Naive thymus-derived CD4-positive, alpha-beta T cell (primary cell): ENCODE measurements at regions not wholly inside any gene's neighbourhood (a gene's known extent, or its start where the extent isn't known, plus 50 kb on each side); places are given as distances from the start of the nearest gene placed in this dataset.

Experiments
- ATAC-seq: fragments of 150-1000 bp; cut with Tn5 transposase; 2 replicates; pipeline ENCODE4 v1.10.0; 2021; ENCODE audit warnings: mild to moderate bottlenecking, moderate library complexity
- CTCF ChIA-PET: fragments of 350-600 bp; sonication (Branson Sonifier 250); formaldehyde crosslinking; loops from one replicate; lab custom pipeline; 2021; ENCODE audit warnings: antibody characterized with exemption; lab: Charles Lee
- POLR2A ChIA-PET: fragments of 350-600 bp; sonication (Branson Sonifier 250); formaldehyde crosslinking; loops from one replicate; lab custom pipeline; 2021; ENCODE audit warnings: antibody characterized with exemption, inconsistent platforms; lab: Charles Lee
- DNase-seq, 9 donors: peaks; one replicate each; pipeline versions ENCODE4 v3.0.0 to v3.0.0-alpha.2; 2020 to 2022; ENCODE audit warnings: mixed read lengths in 1 of 9
- H3K27ac ChIP-seq: one replicate; pipeline ENCODE4 v1.7.0; 2013; ENCODE audit warnings: mild to moderate bottlenecking, low read depth, low read length, moderate library complexity
- H3K27me3 ChIP-seq, 2 donors: one replicate each; pipeline ENCODE4 v1.7.0; 2013; ENCODE audit warnings: low read length in 2 of 2, mild to moderate bottlenecking in 2 of 2, moderate library complexity in 2 of 2; ENCODE audit not compliant: control insufficient read depth in 2 of 2, insufficient read depth in 2 of 2
- H3K36me3 ChIP-seq, 3 experiments: 1 replicate in 2 of 3; 2 replicates in 1 of 3; pipeline ENCODE4 v1.7.0; 2013; ENCODE audit warnings: low read length in 3 of 3, mild to moderate bottlenecking in 3 of 3, moderate library complexity in 1 of 3; ENCODE audit not compliant: insufficient read depth in 3 of 3, control insufficient read depth in 2 of 3
- H3K4me1 ChIP-seq, 2 donors: one replicate each; pipeline ENCODE4 v1.7.0; 2013; ENCODE audit warnings: low read length in 2 of 2, mild to moderate bottlenecking in 2 of 2, moderate library complexity in 1 of 2; ENCODE audit not compliant: control insufficient read depth in 2 of 2, insufficient read depth in 2 of 2
- H3K4me3 ChIP-seq: 2 replicates; pipeline ENCODE4 v1.7.0; 2013; ENCODE audit warnings: mild to moderate bottlenecking, low read length
- H3K9me3 ChIP-seq, 3 experiments: 1 replicate in 2 of 3; 2 replicates in 1 of 3; pipeline ENCODE4 v1.7.0; 2013; ENCODE audit warnings: low read length in 3 of 3; ENCODE audit not compliant: control insufficient read depth in 2 of 3
- H3K27ac Mint-ChIP-seq, 9 donors: one replicate each; pipeline ENCODE4 v1.8.0; 2020 to 2022; ENCODE audit warnings: mixed read lengths in 9 of 9, mild to moderate bottlenecking in 8 of 9, moderate library complexity in 5 of 9, inconsistent platforms in 2 of 9
- H3K27me3 Mint-ChIP-seq, 5 donors: one replicate each; pipeline ENCODE4 v1.8.0; 2021 to 2022; ENCODE audit warnings: mixed read lengths in 5 of 5, mild to moderate bottlenecking in 1 of 5
- H3K36me3 Mint-ChIP-seq, 5 donors: one replicate each; pipeline ENCODE4 v1.8.0; 2020 to 2022; ENCODE audit warnings: mixed read lengths in 5 of 5, mild to moderate bottlenecking in 3 of 5, inconsistent platforms in 1 of 5
- H3K4me1 Mint-ChIP-seq, 7 donors: one replicate each; pipeline ENCODE4 v1.8.0; 2020 to 2022; ENCODE audit warnings: mixed read lengths in 7 of 7, mild to moderate bottlenecking in 3 of 7, inconsistent platforms in 1 of 7
- H3K4me3 Mint-ChIP-seq, 10 donors: one replicate each; pipeline ENCODE4 v1.8.0; 2020 to 2022; ENCODE audit warnings: mild to moderate bottlenecking in 10 of 10, mixed read lengths in 10 of 10, moderate library complexity in 6 of 10, inconsistent platforms in 2 of 10
- H3K9me3 Mint-ChIP-seq, 11 donors: one replicate each; pipeline ENCODE4 v1.8.0; 2020 to 2022; ENCODE audit warnings: mixed read lengths in 11 of 11, mild to moderate bottlenecking in 4 of 11, inconsistent platforms in 1 of 11, moderate library complexity in 1 of 11
- intact Hi-C, 2 donors: fragments of 100-400 bp; cut with micrococcal nuclease; formaldehyde crosslinking; loops; one replicate each; pipeline ENCODE4 v1.15.1; 2023

- H3K4me3 ChIP-seq, result no peak overlapping the region
- Mint-ChIP-seq H3K4me3 (no peak overlapping the region), H3K4me1 (no peaks in the 10 kb centered on the region), H3K36me3 (no peaks in the 10 kb centered on the region), H3K9me3 (no peaks in the 10 kb centered on the region), H3K27ac (no peak overlapping the region), H3K27me3 (peaks cover 7 to 43% (median 31%) of the 10 kb centered on the region in 5 donors)
- ChIA-PET CTCF (no interaction called here), POLR2A (no interaction called here)
- intact Hi-C loops, result no loop called here
- no peaks in the 10 kb centered on the region for H3K9me3 ChIP-seq
- DNase-seq, result no peak
- no peaks in the 10 kb centered on the region for H3K36me3 ChIP-seq
- H3K27ac ChIP-seq, result no peak overlapping the region
- H3K27me3 ChIP-seq, result no peaks in the 10 kb centered on the region
- no peak for ATAC-seq
- no peaks in the 10 kb centered on the region for H3K4me1 ChIP-seq
Measured at GRCh38 chr7:46123-46829, 146.1 kb upstream of the FAM20C start.

- no peak overlapping the region for H3K27ac Mint-ChIP-seq
- Histone ChIP-seq H3K27ac (no peak overlapping the region), H3K36me3 (no peaks in the 10 kb centered on the region), H3K4me1 (no peaks in the 10 kb centered on the region), H3K4me3 (no peak overlapping the region), H3K27me3 (no peaks in the 10 kb centered on the region), H3K9me3 (no peaks in the 10 kb centered on the region)
- H3K36me3 Mint-ChIP-seq, result no peaks in the 10 kb centered on the region
- H3K4me3 Mint-ChIP-seq, result no peak overlapping the region
- no peak for DNase-seq
- no peaks in the 10 kb centered on the region for H3K4me1 Mint-ChIP-seq
- no peak for ATAC-seq
- CTCF ChIA-PET, result no interaction called here
- H3K27me3 Mint-ChIP-seq, result peaks cover 5 to 37% (median 27%) of the 10 kb centered on the region in 5 donors
- H3K9me3 Mint-ChIP-seq, result no peaks in the 10 kb centered on the region
- intact Hi-C loops, result no loop called here
- POLR2A ChIA-PET, result no interaction called here
Measured at GRCh38 chr7:46830-47140, 145.6 kb upstream of the FAM20C start.

GRCh38 chr7:51456-52068, 140.8 kb upstream of the FAM20C start:
- POLR2A ChIA-PET, result no interaction called here
- H3K9me3 ChIP-seq, result no peaks in the 10 kb centered on the region
- Mint-ChIP-seq H3K4me1 (no peaks in the 10 kb centered on the region), H3K9me3 (no peaks in the 10 kb centered on the region), H3K4me3 (no peak overlapping the region), H3K27ac (no peak overlapping the region), H3K27me3 (peaks cover 0 to 6% (median 5%) of the 10 kb centered on the region in 5 donors), H3K36me3 (no peaks in the 10 kb centered on the region)
- no peaks in the 10 kb centered on the region for H3K4me1 ChIP-seq
- H3K27me3 ChIP-seq, result no peaks in the 10 kb centered on the region
- H3K36me3 ChIP-seq, result no peaks in the 10 kb centered on the region
- intact Hi-C loops, result no loop called here
- no peak overlapping the region for H3K4me3 ChIP-seq
- DNase-seq (no peak), ATAC-seq (no peak)
- no peak overlapping the region for H3K27ac ChIP-seq
- CTCF ChIA-PET, result no interaction called here

GRCh38 chr7:52100-52499, 140.3 kb upstream of the FAM20C start:
- Mint-ChIP-seq H3K36me3 (no peaks in the 10 kb centered on the region), H3K27me3 (peaks cover 0 to 2% (median under 1%) of the 10 kb centered on the region in 5 donors), H3K9me3 (no peaks in the 10 kb centered on the region), H3K4me1 (no peaks in the 10 kb centered on the region), H3K4me3 (no peak overlapping the region), H3K27ac (no peak overlapping the region)
- Histone ChIP-seq H3K4me1 (no peaks in the 10 kb centered on the region), H3K9me3 (no peaks in the 10 kb centered on the region), H3K27ac (no peak overlapping the region), H3K4me3 (no peak overlapping the region), H3K36me3 (no peaks in the 10 kb centered on the region), H3K27me3 (no peaks in the 10 kb centered on the region)
- intact Hi-C loops, result no loop called here
- no peak for DNase-seq
- no peak for ATAC-seq
- POLR2A ChIA-PET, result no interaction called here
- CTCF ChIA-PET, result no interaction called here

GRCh38 chr7:53531-53930, 138.8 kb upstream of the FAM20C start:
- DNase-seq, result no peak
- POLR2A ChIA-PET, result no interaction called here
- Histone ChIP-seq H3K27me3 (no peaks in the 10 kb centered on the region), H3K36me3 (no peaks in the 10 kb centered on the region), H3K27ac (no peak overlapping the region), H3K9me3 (no peaks in the 10 kb centered on the region), H3K4me1 (no peaks in the 10 kb centered on the region), H3K4me3 (no peak overlapping the region)
- ATAC-seq, result no peak
- Mint-ChIP-seq H3K36me3 (no peaks in the 10 kb centered on the region), H3K4me1 (no peaks in the 10 kb centered on the region), H3K27me3 (no peaks in the 10 kb centered on the region), H3K4me3 (no peak overlapping the region), H3K27ac (no peak overlapping the region), H3K9me3 (no peaks in the 10 kb centered on the region)
- intact Hi-C loops, result no loop called here
- CTCF ChIA-PET, result no interaction called here

GRCh38 chr7:54615-55014, 137.8 kb upstream of the FAM20C start:
- ChIA-PET POLR2A (no interaction called here), CTCF (no interaction called here)
- Mint-ChIP-seq H3K4me3 (no peak overlapping the region), H3K9me3 (no peaks in the 10 kb centered on the region), H3K27ac (no peak overlapping the region), H3K4me1 (no peaks in the 10 kb centered on the region), H3K36me3 (no peaks in the 10 kb centered on the region), H3K27me3 (no peaks in the 10 kb centered on the region)
- DNase-seq (no peak), ATAC-seq (no peak)
- intact Hi-C loops, result no loop called here
- Histone ChIP-seq H3K27ac (no peak overlapping the region), H3K27me3 (no peaks in the 10 kb centered on the region), H3K36me3 (no peaks in the 10 kb centered on the region), H3K9me3 (no peaks in the 10 kb centered on the region), H3K4me1 (no peaks in the 10 kb centered on the region), H3K4me3 (no peak overlapping the region)

GRCh38 chr7:55690-56248, 136.6 kb upstream of the FAM20C start:
- intact Hi-C loops, result no loop called here

More at GRCh38 chr7:55690-56248, 136.6 kb upstream of the FAM20C start:
- Histone ChIP-seq H3K4me3 (no peak overlapping the region), H3K4me1 (no peaks in the 10 kb centered on the region), H3K36me3 (no peaks in the 10 kb centered on the region), H3K27ac (no peak overlapping the region), H3K9me3 (no peaks in the 10 kb centered on the region), H3K27me3 (no peaks in the 10 kb centered on the region)
- ATAC-seq (no peak), DNase-seq (no peak)
- Mint-ChIP-seq H3K9me3 (no peaks in the 10 kb centered on the region), H3K36me3 (no peaks in the 10 kb centered on the region), H3K4me1 (no peaks in the 10 kb centered on the region), H3K4me3 (no peak overlapping the region), H3K27ac (no peak overlapping the region), H3K27me3 (no peaks in the 10 kb centered on the region)
- POLR2A ChIA-PET, result no interaction called here
- CTCF ChIA-PET, result no interaction called here
